Liver (tissue), 3 donors: ENCODE measurements at regions not wholly inside any gene's neighbourhood (a gene's known extent, or its start where the extent isn't known, plus 50 kb on each side); places are given as distances from the start of the nearest gene placed in this dataset.

Experiments
- FOXA1 ChIP-seq: IDR thresholded peaks from 2 replicates; pipeline ENCODE4 v1.6.1; 2016; ENCODE audit warnings: antibody characterized with exemption
- JUND ChIP-seq, 2 donors: IDR thresholded peaks; 2 replicates each; pipeline ENCODE4 v1.6.1; 2016; ENCODE audit warnings: antibody characterized with exemption in 2 of 2
- RAD21 ChIP-seq, 2 donors: IDR thresholded peaks; 2 replicates each; pipeline ENCODE4 v1.6.1; 2016; ENCODE audit warnings: antibody characterized with exemption in 2 of 2, mild to moderate bottlenecking in 2 of 2
- TF ChIP-seq, protein P1 (sequence below): fragments of 150-350 bp; IDR thresholded peaks from 2 replicates; pipeline ENCODE4 v1.5.1; 2017; ENCODE audit warnings: improper control_type of control experiment, low read depth, low read length; ENCODE audit not compliant: missing input control
- TF ChIP-seq, protein P2 (sequence below): IDR thresholded peaks from 2 replicates; pipeline ENCODE4 v1.6.1; 2016; ENCODE audit warnings: antibody characterized with exemption
- TF ChIP-seq, protein P3 (sequence below): IDR thresholded peaks from 2 replicates; pipeline ENCODE4 v1.6.1; 2016; ENCODE audit warnings: antibody characterized with exemption, mild to moderate bottlenecking
- donor health status: healthy.
- donor health status: healthy.

DNA sequence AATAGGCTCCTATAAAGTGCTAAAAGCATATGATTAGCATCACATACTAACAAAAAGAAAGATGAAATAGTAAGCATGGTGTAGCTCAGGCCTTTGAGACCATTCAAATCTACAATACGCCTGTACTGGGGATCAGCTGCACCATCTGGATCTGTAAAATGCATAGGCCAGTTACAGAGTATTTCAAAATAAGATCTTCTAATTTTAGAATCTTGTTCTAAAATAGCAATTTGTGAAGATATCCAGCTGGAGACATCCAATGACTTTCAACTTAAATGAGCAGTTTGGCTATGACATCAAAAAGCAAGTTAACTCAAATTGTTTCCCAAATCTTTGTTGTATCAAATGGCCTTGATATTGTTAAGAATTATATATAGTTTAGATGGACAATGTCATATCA lies 386.3 kb downstream of the MRPS30 start:
- TF ChIP-seq, protein P1, sequence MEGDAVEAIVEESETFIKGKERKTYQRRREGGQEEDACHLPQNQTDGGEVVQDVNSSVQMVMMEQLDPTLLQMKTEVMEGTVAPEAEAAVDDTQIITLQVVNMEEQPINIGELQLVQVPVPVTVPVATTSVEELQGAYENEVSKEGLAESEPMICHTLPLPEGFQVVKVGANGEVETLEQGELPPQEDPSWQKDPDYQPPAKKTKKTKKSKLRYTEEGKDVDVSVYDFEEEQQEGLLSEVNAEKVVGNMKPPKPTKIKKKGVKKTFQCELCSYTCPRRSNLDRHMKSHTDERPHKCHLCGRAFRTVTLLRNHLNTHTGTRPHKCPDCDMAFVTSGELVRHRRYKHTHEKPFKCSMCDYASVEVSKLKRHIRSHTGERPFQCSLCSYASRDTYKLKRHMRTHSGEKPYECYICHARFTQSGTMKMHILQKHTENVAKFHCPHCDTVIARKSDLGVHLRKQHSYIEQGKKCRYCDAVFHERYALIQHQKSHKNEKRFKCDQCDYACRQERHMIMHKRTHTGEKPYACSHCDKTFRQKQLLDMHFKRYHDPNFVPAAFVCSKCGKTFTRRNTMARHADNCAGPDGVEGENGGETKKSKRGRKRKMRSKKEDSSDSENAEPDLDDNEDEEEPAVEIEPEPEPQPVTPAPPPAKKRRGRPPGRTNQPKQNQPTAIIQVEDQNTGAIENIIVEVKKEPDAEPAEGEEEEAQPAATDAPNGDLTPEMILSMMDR = no peak
- TF ChIP-seq, protein P2, sequence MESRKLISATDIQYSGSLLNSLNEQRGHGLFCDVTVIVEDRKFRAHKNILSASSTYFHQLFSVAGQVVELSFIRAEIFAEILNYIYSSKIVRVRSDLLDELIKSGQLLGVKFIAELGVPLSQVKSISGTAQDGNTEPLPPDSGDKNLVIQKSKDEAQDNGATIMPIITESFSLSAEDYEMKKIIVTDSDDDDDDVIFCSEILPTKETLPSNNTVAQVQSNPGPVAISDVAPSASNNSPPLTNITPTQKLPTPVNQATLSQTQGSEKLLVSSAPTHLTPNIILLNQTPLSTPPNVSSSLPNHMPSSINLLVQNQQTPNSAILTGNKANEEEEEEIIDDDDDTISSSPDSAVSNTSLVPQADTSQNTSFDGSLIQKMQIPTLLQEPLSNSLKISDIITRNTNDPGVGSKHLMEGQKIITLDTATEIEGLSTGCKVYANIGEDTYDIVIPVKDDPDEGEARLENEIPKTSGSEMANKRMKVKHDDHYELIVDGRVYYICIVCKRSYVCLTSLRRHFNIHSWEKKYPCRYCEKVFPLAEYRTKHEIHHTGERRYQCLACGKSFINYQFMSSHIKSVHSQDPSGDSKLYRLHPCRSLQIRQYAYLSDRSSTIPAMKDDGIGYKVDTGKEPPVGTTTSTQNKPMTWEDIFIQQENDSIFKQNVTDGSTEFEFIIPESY = no peak
- TF ChIP-seq JUND (IDR thresholded peaks at IDR 0.05) (no peak), RAD21 (IDR thresholded peaks at IDR 0.05) (no peak), FOXA1 (no peak)
- TF ChIP-seq, protein P3, sequence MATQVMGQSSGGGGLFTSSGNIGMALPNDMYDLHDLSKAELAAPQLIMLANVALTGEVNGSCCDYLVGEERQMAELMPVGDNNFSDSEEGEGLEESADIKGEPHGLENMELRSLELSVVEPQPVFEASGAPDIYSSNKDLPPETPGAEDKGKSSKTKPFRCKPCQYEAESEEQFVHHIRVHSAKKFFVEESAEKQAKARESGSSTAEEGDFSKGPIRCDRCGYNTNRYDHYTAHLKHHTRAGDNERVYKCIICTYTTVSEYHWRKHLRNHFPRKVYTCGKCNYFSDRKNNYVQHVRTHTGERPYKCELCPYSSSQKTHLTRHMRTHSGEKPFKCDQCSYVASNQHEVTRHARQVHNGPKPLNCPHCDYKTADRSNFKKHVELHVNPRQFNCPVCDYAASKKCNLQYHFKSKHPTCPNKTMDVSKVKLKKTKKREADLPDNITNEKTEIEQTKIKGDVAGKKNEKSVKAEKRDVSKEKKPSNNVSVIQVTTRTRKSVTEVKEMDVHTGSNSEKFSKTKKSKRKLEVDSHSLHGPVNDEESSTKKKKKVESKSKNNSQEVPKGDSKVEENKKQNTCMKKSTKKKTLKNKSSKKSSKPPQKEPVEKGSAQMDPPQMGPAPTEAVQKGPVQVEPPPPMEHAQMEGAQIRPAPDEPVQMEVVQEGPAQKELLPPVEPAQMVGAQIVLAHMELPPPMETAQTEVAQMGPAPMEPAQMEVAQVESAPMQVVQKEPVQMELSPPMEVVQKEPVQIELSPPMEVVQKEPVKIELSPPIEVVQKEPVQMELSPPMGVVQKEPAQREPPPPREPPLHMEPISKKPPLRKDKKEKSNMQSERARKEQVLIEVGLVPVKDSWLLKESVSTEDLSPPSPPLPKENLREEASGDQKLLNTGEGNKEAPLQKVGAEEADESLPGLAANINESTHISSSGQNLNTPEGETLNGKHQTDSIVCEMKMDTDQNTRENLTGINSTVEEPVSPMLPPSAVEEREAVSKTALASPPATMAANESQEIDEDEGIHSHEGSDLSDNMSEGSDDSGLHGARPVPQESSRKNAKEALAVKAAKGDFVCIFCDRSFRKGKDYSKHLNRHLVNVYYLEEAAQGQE = no peak
